HG03103 (cell line): ENCODE measurements at regions not wholly inside any gene's neighbourhood (a gene's known extent, or its start where the extent isn't known, plus 50 kb on each side); places are given as distances from the start of the nearest gene placed in this dataset.
"Not testable (repeated sequence)": the region's sequence is repeated elsewhere in the genome, so short reads cannot be mapped to it uniquely, and the experiment has no call there.

Source experiments
- ATAC-seq: cut with Tn5 transposase; IDR thresholded peaks from one replicate; pipeline ENCODE4 v1.9.1; 2021; ENCODE audit warnings: low read depth; ENCODE audit not compliant: unreplicated experiment

GRCh38 chr20:6360766-6361165 lies 237.9 kb upstream of the FERMT1 start:
- no peak for ATAC-seq

GRCh38 chr20:6355754-6356451 lies 233.1 kb upstream of the FERMT1 start:
- no peak for ATAC-seq

- no peak for ATAC-seq
Measured at GRCh38 chr20:6348908-6349307, 226.1 kb upstream of the FERMT1 start.

- no peak for ATAC-seq
Measured at GRCh38 chr20:6347916-6348315, 225.1 kb upstream of the FERMT1 start.

GRCh38 chr20:6341491-6341890 lies 218.7 kb upstream of the FERMT1 start:
- no peak for ATAC-seq

GRCh38 chr20:6339176-6339575 lies 216.3 kb upstream of the FERMT1 start:
- no peak for ATAC-seq

GRCh38 chr20:6333110-6333509 lies 210.3 kb upstream of the FERMT1 start:
- ATAC-seq, result no peak

GRCh38 chr20:6321235-6321634 lies 198.4 kb upstream of the FERMT1 start:
- ATAC-seq, result not testable (repeated sequence)

GRCh38 chr20:6311841-6312655 lies 189.2 kb upstream of the FERMT1 start:
- no peak for ATAC-seq

- ATAC-seq, result no peak
Measured at GRCh38 chr20:6311097-6311496, 188.3 kb upstream of the FERMT1 start.

- ATAC-seq, result no peak
Measured at GRCh38 chr20:6305536-6305935, 182.7 kb upstream of the FERMT1 start.

GRCh38 chr20:6302041-6302440 lies 179.2 kb upstream of the FERMT1 start:
- no peak for ATAC-seq

- ATAC-seq, result no peak
Measured at GRCh38 chr20:6299456-6299855, 176.6 kb upstream of the FERMT1 start.

GRCh38 chr20:6298049-6298448 lies 175.2 kb upstream of the FERMT1 start:
- no peak for ATAC-seq

- no peak for ATAC-seq
Measured at GRCh38 chr20:6295867-6296256, 173.0 kb upstream of the FERMT1 start.

GRCh38 chr20:6295127-6295866 lies 172.5 kb upstream of the FERMT1 start:
- no peak for ATAC-seq

- ATAC-seq, result no peak
Measured at GRCh38 chr20:6287471-6287870, 164.6 kb upstream of the FERMT1 start.

- no peak for ATAC-seq
Measured at GRCh38 chr20:6282642-6283041, 159.8 kb upstream of the FERMT1 start.

- no peak for ATAC-seq
Measured at GRCh38 chr20:6277661-6278240, 154.9 kb upstream of the FERMT1 start.

- not testable (repeated sequence) for ATAC-seq
Measured at GRCh38 chr20:6270404-6270803, 147.6 kb upstream of the FERMT1 start.
